ENCODE measurements at regions not wholly inside any gene's neighbourhood (a gene's known extent, or its start where the extent isn't known, plus 50 kb on each side); places are given as distances from the start of the nearest gene placed in this dataset.

DNA sequence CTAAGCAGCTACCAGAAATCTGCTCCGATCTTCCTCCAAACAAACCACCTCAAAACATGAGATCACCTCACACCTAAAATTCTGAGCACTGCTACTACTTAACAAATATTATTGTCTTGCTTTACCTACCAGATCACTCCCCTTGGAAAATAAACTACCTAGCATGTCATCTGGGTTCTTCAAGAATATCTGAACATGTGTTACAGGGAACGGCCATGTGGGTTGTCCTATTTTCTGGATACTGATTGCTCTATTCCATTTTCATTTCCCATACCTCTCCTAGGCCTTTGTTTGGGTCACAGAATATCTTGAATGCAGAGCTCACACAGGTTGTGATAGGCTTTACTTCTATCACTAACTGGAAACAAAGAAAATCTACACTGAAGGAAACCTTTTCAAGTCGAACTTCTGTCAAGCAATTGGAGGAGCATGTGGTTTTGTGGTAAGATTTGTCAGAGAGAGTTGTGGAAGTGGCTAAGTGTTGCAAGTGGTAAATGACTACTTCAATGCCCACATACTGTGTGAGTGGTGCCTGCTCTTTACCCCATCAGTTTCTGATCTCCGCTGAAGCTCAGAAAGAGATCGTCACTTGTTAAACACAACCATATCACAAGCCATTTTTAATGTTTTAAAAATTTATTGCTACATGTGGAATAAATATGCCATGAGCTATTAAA, 739.1 kb upstream of the ZEB2 start:
- TF ChIP-seq, protein P1, sequence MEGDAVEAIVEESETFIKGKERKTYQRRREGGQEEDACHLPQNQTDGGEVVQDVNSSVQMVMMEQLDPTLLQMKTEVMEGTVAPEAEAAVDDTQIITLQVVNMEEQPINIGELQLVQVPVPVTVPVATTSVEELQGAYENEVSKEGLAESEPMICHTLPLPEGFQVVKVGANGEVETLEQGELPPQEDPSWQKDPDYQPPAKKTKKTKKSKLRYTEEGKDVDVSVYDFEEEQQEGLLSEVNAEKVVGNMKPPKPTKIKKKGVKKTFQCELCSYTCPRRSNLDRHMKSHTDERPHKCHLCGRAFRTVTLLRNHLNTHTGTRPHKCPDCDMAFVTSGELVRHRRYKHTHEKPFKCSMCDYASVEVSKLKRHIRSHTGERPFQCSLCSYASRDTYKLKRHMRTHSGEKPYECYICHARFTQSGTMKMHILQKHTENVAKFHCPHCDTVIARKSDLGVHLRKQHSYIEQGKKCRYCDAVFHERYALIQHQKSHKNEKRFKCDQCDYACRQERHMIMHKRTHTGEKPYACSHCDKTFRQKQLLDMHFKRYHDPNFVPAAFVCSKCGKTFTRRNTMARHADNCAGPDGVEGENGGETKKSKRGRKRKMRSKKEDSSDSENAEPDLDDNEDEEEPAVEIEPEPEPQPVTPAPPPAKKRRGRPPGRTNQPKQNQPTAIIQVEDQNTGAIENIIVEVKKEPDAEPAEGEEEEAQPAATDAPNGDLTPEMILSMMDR (IDR thresholded peaks at IDR 0.05) = no peak
- TF ChIP-seq POLR2A (IDR thresholded peaks at IDR 0.05) (no peak), POLR2AphosphoS5 (IDR thresholded peaks at IDR 0.05) (no peak)

All from suprapubic skin (tissue), 4 donors.